Vagina (tissue), 2 donors: ENCODE measurements at regions not wholly inside any gene's neighbourhood (a gene's known extent, or its start where the extent isn't known, plus 50 kb on each side); places are given as distances from the start of the nearest gene placed in this dataset.

Experiments used
- CTCF ChIP-seq, 3 experiments: fragments of 450-650 bp in 2 of 3; fragments of 200-600 bp in 1 of 3; sonication (generic) in 1 of 3; IDR thresholded peaks; one replicate each; pipeline ENCODE4 v1.5.1; 2017 to 2019; ENCODE audit warnings: antibody characterized with exemption in 3 of 3, mild to moderate bottlenecking in 2 of 3, moderate library complexity in 2 of 3
- POLR2A ChIP-seq, 2 donors: fragments of 450-650 bp; IDR thresholded peaks; one replicate each; pipeline ENCODE4 v1.6.1; 2017; ENCODE audit warnings: antibody characterized with exemption in 2 of 2, mild to moderate bottlenecking in 2 of 2, moderate library complexity in 2 of 2
- POLR2AphosphoS5 ChIP-seq, 2 donors: sonication (generic); formaldehyde crosslinking; IDR thresholded peaks; one replicate each; pipeline ENCODE4 v1.9.0; 2017; ENCODE audit warnings: antibody characterized with exemption in 2 of 2, mild to moderate bottlenecking in 2 of 2, low read depth in 1 of 2; ENCODE audit not compliant: insufficient read depth in 1 of 2

- TF ChIP-seq CTCF (IDR thresholded peaks at IDR 0.05): no peak
- no peak for TF ChIP-seq POLR2AphosphoS5 (IDR thresholded peaks at IDR 0.05; ENCODE audit: insufficient read depth in 1 of 2, low read depth in 1 of 2)
- no peak for TF ChIP-seq POLR2A (IDR thresholded peaks at IDR 0.05)
These were observed 170.0 kb downstream of the VEGFA start for GRCh38 chr6:43940071-43940392.
